Endodermal cell (in vitro differentiated cells): ENCODE measurements at regions not wholly inside any gene's neighbourhood (a gene's known extent, or its start where the extent isn't known, plus 50 kb on each side); places are given as distances from the start of the nearest gene placed in this dataset.

Experiments used
- DNase-seq: peaks from one replicate; pipeline ENCODE4 v3.0.0-alpha.2; 2017
- H3K27ac ChIP-seq: 2 replicates; pipeline ENCODE4 v1.5.1; 2013; ENCODE audit warnings: mild to moderate bottlenecking, low read depth, low read length, moderate library complexity
- H3K27me3 ChIP-seq: 2 replicates; pipeline ENCODE4 v1.6.1; 2013; ENCODE audit warnings: mild to moderate bottlenecking, low read length, moderate library complexity; ENCODE audit not compliant: insufficient read depth, control insufficient read depth, poor library complexity, severe bottlenecking
- H3K36me3 ChIP-seq: 2 replicates; pipeline ENCODE4 v1.7.0; 2013; ENCODE audit warnings: mild to moderate bottlenecking, low read length, moderate library complexity; ENCODE audit not compliant: control insufficient read depth, insufficient read depth
- H3K4me1 ChIP-seq: one replicate; pipeline ENCODE4 v1.7.0; 2013; ENCODE audit warnings: low read length; ENCODE audit not compliant: control insufficient read depth, insufficient read depth
- H3K4me3 ChIP-seq: 2 replicates; pipeline ENCODE4 v1.5.1; 2013; ENCODE audit warnings: mild to moderate bottlenecking, low read length, moderate library complexity
- H3K9ac ChIP-seq: 2 replicates; pipeline ENCODE4 v1.6.1; 2013; ENCODE audit warnings: mild to moderate bottlenecking, low read length, moderate library complexity; ENCODE audit not compliant: poor library complexity, severe bottlenecking; ENCODE audit errors: extremely low read depth
- H3K9me3 ChIP-seq: 2 replicates; pipeline ENCODE4 v1.6.1; 2013; ENCODE audit warnings: mild to moderate bottlenecking, low read length, moderate library complexity; ENCODE audit not compliant: control insufficient read depth
- H3K27ac Mint-ChIP-seq: 2 replicates; pipeline ENCODE4 v1.8.0; 2020; ENCODE audit warnings: mixed read lengths
- H3K27me3 Mint-ChIP-seq: 2 replicates; pipeline ENCODE4 v1.8.0; 2021; ENCODE audit warnings: mild to moderate bottlenecking, mixed read lengths; ENCODE audit not compliant: insufficient read depth
- H3K36me3 Mint-ChIP-seq: 2 replicates; pipeline ENCODE4 v1.8.0; 2020; ENCODE audit warnings: low read depth, mixed read lengths
- H3K4me1 Mint-ChIP-seq: 2 replicates; pipeline ENCODE4 v1.8.0; 2020; ENCODE audit warnings: mixed read lengths
- H3K4me3 Mint-ChIP-seq: 2 replicates; pipeline ENCODE4 v1.8.0; 2020; ENCODE audit warnings: mild to moderate bottlenecking, moderate library complexity, mixed read lengths
- H3K9me3 Mint-ChIP-seq: 2 replicates; pipeline ENCODE4 v1.8.0; 2020; ENCODE audit warnings: mild to moderate bottlenecking, mixed read lengths
- WGBS, 2 experiments: methylation state at CpG; one replicate each; pipeline versions ENCODE4 v1.1.5 to v1.1.7; 2013; ENCODE audit warnings: missing lambda C conversion rate in 2 of 2, mixed read lengths in 1 of 2; ENCODE audit not compliant: insufficient coverage in 1 of 2, insufficient read length in 1 of 2; 5-methylcytosine and 5-hydroxymethylcytosine counted together
- TF ChIP-seq, protein P1 (sequence below): fragments of 200-600 bp; sonication (generic); conservative IDR thresholded peaks from 2 replicates; pipeline ENCODE4 v1.5.0; 2021; ENCODE audit warnings: antibody characterized with exemption, mild to moderate bottlenecking

DNA sequence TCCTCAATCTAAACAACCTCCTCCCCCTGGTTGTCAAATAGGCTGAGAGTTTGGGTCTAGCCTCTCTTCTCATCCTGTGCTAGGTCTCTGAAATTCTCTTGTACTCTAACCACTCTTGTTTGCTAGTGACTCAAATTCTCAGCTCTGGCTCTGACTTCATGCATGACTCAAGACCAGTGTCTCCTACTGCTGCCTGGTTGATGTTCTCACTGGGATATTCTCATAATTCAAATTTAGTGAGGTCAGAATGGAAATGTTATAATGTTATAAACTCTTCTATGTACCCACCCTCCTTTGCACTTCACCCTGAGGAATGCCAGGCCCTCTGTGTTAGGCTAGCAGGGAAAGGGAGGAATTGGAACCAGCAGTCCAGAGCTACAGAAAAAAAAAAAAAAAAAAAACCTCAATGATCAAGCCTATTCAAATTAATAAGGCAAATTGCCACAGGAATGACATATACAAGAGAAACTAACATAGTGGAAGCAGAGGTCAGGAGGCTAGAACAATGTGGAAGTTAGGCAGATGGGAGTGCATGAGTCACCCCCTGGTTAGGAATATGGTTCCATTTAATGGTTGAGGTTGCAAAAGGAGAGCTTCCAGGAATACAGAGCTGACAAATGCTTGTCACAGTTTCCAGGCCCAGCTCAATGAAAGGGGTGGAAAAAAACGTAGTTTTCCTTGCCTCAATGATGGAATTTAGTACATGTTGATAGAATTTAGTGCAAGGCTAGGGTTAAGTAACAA lies 459.5 kb downstream of the RMST start:
- Mint-ChIP-seq H3K27ac (no peak overlapping the region), H3K9me3 (no peaks in the 10 kb centered on the region), H3K4me1 (no peaks in the 10 kb centered on the region), H3K27me3 (no peaks in the 10 kb centered on the region), H3K36me3 (no peaks in the 10 kb centered on the region), H3K4me3 (no peak overlapping the region)
- Histone ChIP-seq H3K4me1 (no peaks in the 10 kb centered on the region), H3K4me3 (no peak overlapping the region), H3K27me3 (no peaks in the 10 kb centered on the region), H3K9ac (no peak overlapping the region), H3K9me3 (no peaks in the 10 kb centered on the region), H3K27ac (no peak overlapping the region), H3K36me3 (no peaks in the 10 kb centered on the region)
- 84 to 100% methylated on average over 1 of the region's 1 CpG for WGBS, 2 experiments
- TF ChIP-seq, protein P1, sequence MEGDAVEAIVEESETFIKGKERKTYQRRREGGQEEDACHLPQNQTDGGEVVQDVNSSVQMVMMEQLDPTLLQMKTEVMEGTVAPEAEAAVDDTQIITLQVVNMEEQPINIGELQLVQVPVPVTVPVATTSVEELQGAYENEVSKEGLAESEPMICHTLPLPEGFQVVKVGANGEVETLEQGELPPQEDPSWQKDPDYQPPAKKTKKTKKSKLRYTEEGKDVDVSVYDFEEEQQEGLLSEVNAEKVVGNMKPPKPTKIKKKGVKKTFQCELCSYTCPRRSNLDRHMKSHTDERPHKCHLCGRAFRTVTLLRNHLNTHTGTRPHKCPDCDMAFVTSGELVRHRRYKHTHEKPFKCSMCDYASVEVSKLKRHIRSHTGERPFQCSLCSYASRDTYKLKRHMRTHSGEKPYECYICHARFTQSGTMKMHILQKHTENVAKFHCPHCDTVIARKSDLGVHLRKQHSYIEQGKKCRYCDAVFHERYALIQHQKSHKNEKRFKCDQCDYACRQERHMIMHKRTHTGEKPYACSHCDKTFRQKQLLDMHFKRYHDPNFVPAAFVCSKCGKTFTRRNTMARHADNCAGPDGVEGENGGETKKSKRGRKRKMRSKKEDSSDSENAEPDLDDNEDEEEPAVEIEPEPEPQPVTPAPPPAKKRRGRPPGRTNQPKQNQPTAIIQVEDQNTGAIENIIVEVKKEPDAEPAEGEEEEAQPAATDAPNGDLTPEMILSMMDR: no peak
- DNase-seq: no peak

DNA sequence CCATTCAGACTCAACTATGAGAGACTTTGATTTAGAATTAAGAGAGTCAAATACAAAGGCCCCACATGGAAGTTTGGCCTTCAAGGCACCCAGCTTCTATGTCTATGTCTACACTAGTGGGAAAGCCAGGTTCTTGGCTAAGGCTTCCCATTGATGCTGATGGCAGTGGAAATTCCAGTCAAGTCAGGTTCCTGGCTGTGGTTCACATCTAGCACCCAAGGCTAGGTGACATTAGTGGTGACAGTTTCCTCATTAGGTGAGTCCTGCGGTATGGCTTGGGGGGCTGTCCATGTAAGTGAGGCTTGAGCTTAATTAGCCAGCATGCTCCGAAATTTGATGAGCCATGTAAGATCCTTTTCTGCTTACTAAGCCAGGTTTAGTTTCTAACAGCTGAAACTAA lies 460.9 kb downstream of the RMST start:
- Histone ChIP-seq H3K4me1 (no peaks in the 10 kb centered on the region), H3K9me3 (no peaks in the 10 kb centered on the region), H3K36me3 (no peaks in the 10 kb centered on the region), H3K27ac (no peak overlapping the region), H3K4me3 (no peak overlapping the region), H3K27me3 (no peaks in the 10 kb centered on the region), H3K9ac (no peak overlapping the region)
- TF ChIP-seq, protein P1: no peak
- H3K9me3 Mint-ChIP-seq: no peaks in the 10 kb centered on the region
- no peak overlapping the region for H3K27ac Mint-ChIP-seq
- H3K36me3 Mint-ChIP-seq: no peaks in the 10 kb centered on the region
- 98% methylated on average over 2 of the region's 2 CpGs; no CpG with 5 or more reads in 1 of the 2 experiments for WGBS, 2 experiments
- H3K4me3 Mint-ChIP-seq: no peak overlapping the region
- H3K4me1 Mint-ChIP-seq: no peaks in the 10 kb centered on the region
- DNase-seq: no peak
- H3K27me3 Mint-ChIP-seq: no peaks in the 10 kb centered on the region

DNA sequence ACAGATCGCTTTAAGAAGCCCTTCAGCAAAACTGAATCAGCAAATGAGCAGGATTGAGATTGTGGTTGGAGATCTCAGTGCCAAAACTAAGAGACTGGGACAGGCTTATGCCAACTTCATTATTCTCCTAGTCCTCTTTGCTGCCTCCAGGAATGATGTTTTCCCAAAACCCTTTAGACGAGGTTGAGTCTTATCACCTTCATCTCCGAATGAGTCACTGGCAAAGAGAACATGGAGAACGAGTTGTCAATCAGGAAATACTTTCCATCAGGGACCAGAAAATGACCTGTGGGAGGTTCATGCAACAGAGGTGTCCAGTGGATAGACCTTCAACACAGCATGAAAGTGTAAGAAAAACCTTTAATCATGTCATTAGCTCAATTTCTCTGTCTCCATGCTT lies 461.5 kb downstream of the RMST start:
- TF ChIP-seq, protein P1: no peak
- H3K27me3 ChIP-seq: no peaks in the 10 kb centered on the region
- no peaks in the 10 kb centered on the region for H3K9me3 ChIP-seq
- no peak overlapping the region for H3K27ac ChIP-seq
- Mint-ChIP-seq H3K4me1 (no peaks in the 10 kb centered on the region), H3K9me3 (no peaks in the 10 kb centered on the region), H3K36me3 (no peaks in the 10 kb centered on the region), H3K4me3 (no peak overlapping the region), H3K27ac (no peak overlapping the region), H3K27me3 (no peaks in the 10 kb centered on the region)
- no peaks in the 10 kb centered on the region for H3K36me3 ChIP-seq
- no peaks in the 10 kb centered on the region for H3K4me1 ChIP-seq
- WGBS, 2 experiments: 74 to 84% methylated on average over 4 of the region's 4 CpGs
- no peak for DNase-seq
- no peak overlapping the region for H3K9ac ChIP-seq
- no peak overlapping the region for H3K4me3 ChIP-seq
